Activated naive CD4-positive, alpha-beta T cell treated with anti-CD3 and anti-CD28 coated beads for 36 hours (primary cell): ENCODE measurements at regions not wholly inside any gene's neighbourhood (a gene's known extent, or its start where the extent isn't known, plus 50 kb on each side); places are given as distances from the start of the nearest gene placed in this dataset.

Experiments used
- CTCF ChIA-PET: fragments of 350-600 bp; sonication (Branson Sonifier 250); formaldehyde crosslinking; loops from one replicate; lab custom pipeline; 2021; ENCODE audit warnings: antibody characterized with exemption; lab: Charles Lee
- DNase-seq: peaks from one replicate; pipeline ENCODE4 v3.0.0-alpha.2; 2020
- H3K27ac Mint-ChIP-seq: one replicate; pipeline ENCODE4 v1.8.0; 2021; ENCODE audit warnings: mild to moderate bottlenecking, mixed read lengths
- H3K27me3 Mint-ChIP-seq: one replicate; pipeline ENCODE4 v1.8.0; 2021; ENCODE audit warnings: low read depth, mixed read lengths
- H3K36me3 Mint-ChIP-seq: one replicate; pipeline ENCODE4 v1.8.0; 2021; ENCODE audit warnings: low read depth, mixed read lengths
- H3K4me1 Mint-ChIP-seq: one replicate; pipeline ENCODE4 v1.8.0; 2021; ENCODE audit warnings: low read depth, mixed read lengths
- H3K4me3 Mint-ChIP-seq: one replicate; pipeline ENCODE4 v1.8.0; 2021; ENCODE audit warnings: mild to moderate bottlenecking, moderate library complexity, mixed read lengths
- H3K9me3 Mint-ChIP-seq: one replicate; pipeline ENCODE4 v1.8.0; 2021; ENCODE audit warnings: mixed read lengths
- intact Hi-C: fragments of 100-400 bp; cut with micrococcal nuclease; formaldehyde crosslinking; loops from one replicate; pipeline ENCODE4 v1.15.1; 2023

- CTCF ChIA-PET: no interaction called here
- no peak overlapping the region for H3K27ac Mint-ChIP-seq
- peaks cover 2% of the 10 kb centered on the region for H3K9me3 Mint-ChIP-seq
- no peaks in the 10 kb centered on the region for H3K36me3 Mint-ChIP-seq
- no peaks in the 10 kb centered on the region for H3K27me3 Mint-ChIP-seq
- no peak for DNase-seq
- intact Hi-C loops: no loop called here
- no peaks in the 10 kb centered on the region for H3K4me1 Mint-ChIP-seq
- H3K4me3 Mint-ChIP-seq: no peak overlapping the region
These were observed 260.5 kb downstream of the CCDC85A start for GRCh38 chr2:56444339-56444738.

GRCh38 chr2:56448403-56449001 is 264.7 kb downstream of the CCDC85A start:
- H3K36me3 Mint-ChIP-seq: no peaks in the 10 kb centered on the region
- H3K4me1 Mint-ChIP-seq: no peaks in the 10 kb centered on the region
- no peaks in the 10 kb centered on the region for H3K27me3 Mint-ChIP-seq
- H3K4me3 Mint-ChIP-seq: no peak overlapping the region
- intact Hi-C loops: no loop called here
- CTCF ChIA-PET: interaction anchor here (0.6 kb wide), 1 partner anchor 85 kb away, joined by 4 read pairs; no protein-coding TSS in a partner anchor
- DNase-seq: no peak
- no peak overlapping the region for H3K27ac Mint-ChIP-seq
- peaks cover 9% of the 10 kb centered on the region for H3K9me3 Mint-ChIP-seq

- CTCF ChIA-PET: interaction anchor here (0.6 kb wide), 1 partner anchor 85 kb away, joined by 4 read pairs; no protein-coding TSS in a partner anchor
- intact Hi-C loops: no loop called here
- Mint-ChIP-seq H3K4me3 (no peak overlapping the region), H3K9me3 (peaks cover 11% of the 10 kb centered on the region), H3K27me3 (no peaks in the 10 kb centered on the region), H3K36me3 (no peaks in the 10 kb centered on the region), H3K4me1 (no peaks in the 10 kb centered on the region), H3K27ac (no peak overlapping the region)
- no peak for DNase-seq
These were observed 265.2 kb downstream of the CCDC85A start for GRCh38 chr2:56449002-56449431.

DNA sequence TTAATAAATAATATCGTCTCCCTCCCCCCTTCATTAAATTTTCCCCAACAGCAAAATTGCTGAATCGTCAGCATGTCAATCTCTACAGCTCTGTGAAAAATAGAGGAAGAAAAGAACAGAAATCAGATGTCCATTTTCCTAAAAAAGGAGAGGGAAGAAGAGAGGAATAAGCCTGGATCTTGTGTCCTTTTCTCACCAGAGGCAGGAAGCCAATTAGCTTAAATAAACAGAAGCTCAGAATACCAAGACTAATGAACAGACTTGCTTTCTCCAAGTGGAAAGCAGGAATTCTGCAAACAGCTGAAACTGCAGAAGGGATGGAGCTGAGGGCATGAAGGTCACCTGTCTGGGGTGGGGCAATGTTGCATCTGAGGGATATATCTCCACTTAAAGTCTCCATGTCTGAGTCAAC is 265.7 kb downstream of the CCDC85A start:
- intact Hi-C loops: no loop called here
- Mint-ChIP-seq H3K4me1 (no peaks in the 10 kb centered on the region), H3K36me3 (no peaks in the 10 kb centered on the region), H3K9me3 (peaks cover 11% of the 10 kb centered on the region), H3K4me3 (no peak overlapping the region), H3K27me3 (no peaks in the 10 kb centered on the region), H3K27ac (no peak overlapping the region)
- CTCF ChIA-PET: no interaction called here
- no peak for DNase-seq

GRCh38 chr2:56450047-56450446 is 266.3 kb downstream of the CCDC85A start:
- intact Hi-C loops: no loop called here
- peaks cover 8% of the 10 kb centered on the region for H3K9me3 Mint-ChIP-seq
- H3K36me3 Mint-ChIP-seq: no peaks in the 10 kb centered on the region
- H3K4me1 Mint-ChIP-seq: no peaks in the 10 kb centered on the region
- no peak overlapping the region for H3K27ac Mint-ChIP-seq
- H3K4me3 Mint-ChIP-seq: no peak overlapping the region
- CTCF ChIA-PET: no interaction called here
- DNase-seq: no peak
- H3K27me3 Mint-ChIP-seq: no peaks in the 10 kb centered on the region

DNA sequence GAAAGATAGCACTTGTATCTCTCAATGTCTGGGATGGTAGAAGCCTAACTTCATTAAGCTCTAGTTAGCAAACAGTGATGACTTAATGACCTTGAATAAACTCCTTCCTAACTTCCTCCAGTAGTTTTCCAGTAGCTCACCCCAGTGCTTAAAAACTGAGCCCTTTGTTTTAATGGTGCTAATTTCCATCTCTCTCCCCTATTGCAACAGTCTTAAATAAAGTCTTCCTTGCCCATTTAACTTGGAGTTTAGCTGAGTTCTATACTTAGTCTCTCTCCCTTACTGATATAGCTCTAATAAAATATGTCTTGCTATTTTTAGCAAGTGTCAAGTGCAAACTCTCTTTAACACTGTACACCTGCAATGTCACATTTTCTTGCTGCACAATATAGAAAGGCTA is 267.0 kb downstream of the CCDC85A start:
- Mint-ChIP-seq H3K27me3 (no peaks in the 10 kb centered on the region), H3K9me3 (peaks cover 8% of the 10 kb centered on the region), H3K36me3 (no peaks in the 10 kb centered on the region), H3K4me3 (no peak overlapping the region), H3K4me1 (no peaks in the 10 kb centered on the region), H3K27ac (no peak overlapping the region)
- CTCF ChIA-PET: no interaction called here
- intact Hi-C loops: no loop called here
- no peak for DNase-seq

DNA sequence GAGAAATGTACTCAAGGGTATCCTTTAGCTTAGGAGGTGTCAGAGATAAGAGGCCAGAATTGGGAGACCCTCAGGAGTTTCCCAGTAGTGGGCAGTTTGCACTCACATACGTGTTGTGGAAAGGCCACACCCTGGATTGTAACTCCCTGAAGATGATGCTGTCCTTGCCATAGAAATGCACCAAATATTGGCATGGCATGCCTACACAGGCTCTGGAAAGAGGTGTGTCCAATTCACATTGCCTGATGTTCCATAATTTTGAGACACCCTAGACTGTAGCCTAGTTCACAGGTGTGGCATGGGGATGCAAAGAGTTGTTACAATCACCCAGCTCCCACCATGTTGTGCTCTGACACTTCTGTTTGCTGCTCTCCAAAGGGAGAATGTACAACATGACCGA is 271.9 kb downstream of the CCDC85A start:
- H3K36me3 Mint-ChIP-seq: no peaks in the 10 kb centered on the region
- CTCF ChIA-PET: no interaction called here
- no peaks in the 10 kb centered on the region for H3K4me1 Mint-ChIP-seq
- no peaks in the 10 kb centered on the region for H3K27me3 Mint-ChIP-seq
- H3K4me3 Mint-ChIP-seq: no peak overlapping the region
- no peak overlapping the region for H3K27ac Mint-ChIP-seq
- peaks cover 9% of the 10 kb centered on the region for H3K9me3 Mint-ChIP-seq
- intact Hi-C loops: no loop called here
- no peak for DNase-seq

- no peaks in the 10 kb centered on the region for H3K36me3 Mint-ChIP-seq
- H3K9me3 Mint-ChIP-seq: peaks cover 7% of the 10 kb centered on the region
- no peak overlapping the region for H3K4me3 Mint-ChIP-seq
- intact Hi-C loops: no loop called here
- no peak overlapping the region for H3K27ac Mint-ChIP-seq
- CTCF ChIA-PET: no interaction called here
- no peaks in the 10 kb centered on the region for H3K4me1 Mint-ChIP-seq
- no peaks in the 10 kb centered on the region for H3K27me3 Mint-ChIP-seq
- no peak for DNase-seq
These were observed 273.0 kb downstream of the CCDC85A start for GRCh38 chr2:56456791-56457190.

GRCh38 chr2:56460508-56460907 is 276.7 kb downstream of the CCDC85A start:
- Mint-ChIP-seq H3K36me3 (no peaks in the 10 kb centered on the region), H3K27ac (no peak overlapping the region), H3K4me1 (no peaks in the 10 kb centered on the region), H3K27me3 (no peaks in the 10 kb centered on the region), H3K4me3 (no peak overlapping the region), H3K9me3 (peaks cover 4% of the 10 kb centered on the region)
- no peak for DNase-seq
- intact Hi-C loops: no loop called here
- CTCF ChIA-PET: no interaction called here

GRCh38 chr2:56464066-56464465 is 280.3 kb downstream of the CCDC85A start:
- no peak overlapping the region for H3K27ac Mint-ChIP-seq

GRCh38 chr2:56464613-56465012 is 280.8 kb downstream of the CCDC85A start:
- Mint-ChIP-seq H3K9me3 (peaks cover 2% of the 10 kb centered on the region), H3K4me1 (no peaks in the 10 kb centered on the region), H3K4me3 (no peak overlapping the region), H3K36me3 (no peaks in the 10 kb centered on the region), H3K27ac (no peak overlapping the region), H3K27me3 (no peaks in the 10 kb centered on the region)
- intact Hi-C loops: no loop called here
- CTCF ChIA-PET: no interaction called here
- DNase-seq: no peak

More at GRCh38 chr2:56464066-56464465, 280.3 kb downstream of the CCDC85A start:
- Mint-ChIP-seq H3K4me3 (no peak overlapping the region), H3K27me3 (no peaks in the 10 kb centered on the region), H3K9me3 (peaks cover 2% of the 10 kb centered on the region), H3K36me3 (no peaks in the 10 kb centered on the region), H3K4me1 (no peaks in the 10 kb centered on the region)
- intact Hi-C loops: no loop called here
- DNase-seq: no peak
- CTCF ChIA-PET: no interaction called here

DNA sequence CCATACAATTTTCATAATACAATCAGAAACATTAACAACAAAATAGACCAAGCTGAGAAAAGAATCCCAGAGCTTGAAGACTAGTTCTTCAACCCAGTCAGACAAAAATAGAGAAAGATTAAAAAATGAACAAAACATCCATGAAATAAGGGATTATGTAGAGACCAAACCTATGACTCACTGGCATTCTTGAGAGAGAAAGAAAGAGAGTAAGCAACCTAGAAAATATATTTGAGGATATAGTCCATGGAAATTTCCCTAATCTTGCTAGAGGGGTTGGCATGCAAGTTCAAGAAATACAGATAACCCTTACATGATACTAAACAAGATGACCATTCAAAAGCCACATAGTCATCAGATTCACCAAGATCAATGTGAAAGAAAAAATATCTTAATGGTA is 281.7 kb downstream of the CCDC85A start:
- Mint-ChIP-seq H3K9me3 (peaks cover 2% of the 10 kb centered on the region), H3K27ac (no peak overlapping the region), H3K4me1 (no peaks in the 10 kb centered on the region), H3K4me3 (no peak overlapping the region), H3K27me3 (no peaks in the 10 kb centered on the region), H3K36me3 (no peaks in the 10 kb centered on the region)
- DNase-seq: no peak
- CTCF ChIA-PET: no interaction called here
- intact Hi-C loops: no loop called here

GRCh38 chr2:56473524-56473923 is 289.7 kb downstream of the CCDC85A start:
- intact Hi-C loops: no loop called here
- H3K36me3 Mint-ChIP-seq: no peaks in the 10 kb centered on the region
- H3K4me3 Mint-ChIP-seq: no peak overlapping the region

More at GRCh38 chr2:56473524-56473923, 289.7 kb downstream of the CCDC85A start:
- no peak for DNase-seq
- H3K4me1 Mint-ChIP-seq: no peaks in the 10 kb centered on the region
- CTCF ChIA-PET: no interaction called here
- H3K9me3 Mint-ChIP-seq: peaks cover 5% of the 10 kb centered on the region
- no peak overlapping the region for H3K27ac Mint-ChIP-seq
- no peaks in the 10 kb centered on the region for H3K27me3 Mint-ChIP-seq
